BE2C (cell line): ENCODE measurements at regions not wholly inside any gene's neighbourhood (a gene's known extent, or its start where the extent isn't known, plus 50 kb on each side); places are given as distances from the start of the nearest gene placed in this dataset.

ENCODE experiments used
- DNase-seq: peaks from one replicate; pipeline ENCODE4 v3.0.0-alpha.2; 2020
- H3K27me3 ChIP-seq: fragments of 250-450 bp; sonication (Bioruptor Pico); 2 replicates; pipeline ENCODE4 v1.5.1; 2020; ENCODE audit warnings: mild to moderate bottlenecking
- H3K36me3 ChIP-seq: fragments of 250-450 bp; sonication (Bioruptor Pico); 2 replicates; pipeline ENCODE4 v1.5.1; 2020; ENCODE audit warnings: mild to moderate bottlenecking
- H3K4me1 ChIP-seq: fragments of 250-450 bp; sonication (Bioruptor Pico); 2 replicates; pipeline ENCODE4 v1.5.1; 2020
- H3K4me3 ChIP-seq: 2 replicates; pipeline ENCODE4 v1.5.1; 2011; ENCODE audit warnings: low read depth, low read length
- H3K9me3 ChIP-seq: fragments of 250-450 bp; sonication (Bioruptor Pico); 2 replicates; pipeline ENCODE4 v1.5.1; 2020
- CTCF ChIP-seq: IDR thresholded peaks from 2 replicates; pipeline ENCODE4 v1.5.1; 2012; ENCODE audit warnings: mild to moderate bottlenecking, low read depth, low read length

DNA sequence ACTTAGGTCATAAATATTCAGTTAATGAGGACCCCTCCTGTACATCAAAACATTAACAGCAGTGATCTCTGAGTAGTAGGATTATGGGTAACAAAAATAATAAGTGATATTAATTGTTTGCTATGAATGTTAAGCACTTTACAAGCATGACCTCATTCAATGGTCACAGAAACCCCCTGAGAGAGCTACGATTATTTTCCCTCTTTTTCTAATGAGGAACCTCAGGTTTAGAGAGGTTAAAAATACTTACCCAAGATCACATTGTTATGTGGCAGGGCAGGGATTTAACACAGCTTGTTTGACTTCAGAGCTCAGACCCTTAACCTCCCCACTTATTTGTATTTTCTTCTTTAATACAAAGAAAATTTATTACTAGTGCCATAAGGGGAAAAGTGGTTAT is 228.2 kb downstream of the TBL1XR1 start:
- Histone ChIP-seq H3K4me1 (peaks cover 4% of the 10 kb centered on the region; the same call in 1 of the 2 replicates), H3K9me3 (no peaks in the 10 kb centered on the region), H3K4me3 (no peak overlapping the region), H3K27me3 (no peaks in the 10 kb centered on the region), H3K36me3 (no peaks in the 10 kb centered on the region)
- TF ChIP-seq CTCF: no peak
- no peak for DNase-seq

DNA sequence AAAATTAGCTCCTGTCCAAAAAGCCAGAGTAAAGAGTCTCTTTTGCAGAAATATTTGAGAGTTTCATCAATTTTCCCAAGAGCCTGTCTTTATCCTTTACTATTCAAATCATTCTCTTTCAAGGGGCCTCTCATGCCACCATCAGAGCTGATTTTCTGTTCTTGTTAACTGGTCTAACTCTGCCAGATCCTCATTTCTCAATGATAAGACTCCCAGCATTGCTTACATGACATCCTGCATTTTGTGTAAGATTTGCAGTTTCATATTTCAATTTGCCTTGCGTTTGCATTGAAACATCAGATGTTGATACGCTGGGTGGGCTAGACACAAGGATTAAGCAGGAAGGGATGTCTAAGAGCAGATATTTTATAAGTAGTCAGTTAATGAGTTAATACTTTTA is 228.7 kb downstream of the TBL1XR1 start:
- Histone ChIP-seq H3K9me3 (no peaks in the 10 kb centered on the region), H3K36me3 (no peaks in the 10 kb centered on the region), H3K4me3 (no peak overlapping the region), H3K27me3 (no peaks in the 10 kb centered on the region), H3K4me1 (peaks cover 4% of the 10 kb centered on the region; the same call in 1 of the 2 replicates)
- TF ChIP-seq CTCF: no peak
- no peak for DNase-seq

- Histone ChIP-seq H3K36me3 (no peaks in the 10 kb centered on the region), H3K4me1 (peaks cover 4% of the 10 kb centered on the region; the same call in 1 of the 2 replicates), H3K9me3 (no peaks in the 10 kb centered on the region), H3K27me3 (no peaks in the 10 kb centered on the region), H3K4me3 (no peak overlapping the region)
- no peak for TF ChIP-seq CTCF
- DNase-seq: no peak
Measured at GRCh38 chr3:176967522-176967921, 229.8 kb downstream of the TBL1XR1 start.

- no peaks in the 10 kb centered on the region for H3K9me3 ChIP-seq
- no peaks in the 10 kb centered on the region for H3K36me3 ChIP-seq
- no peaks in the 10 kb centered on the region for H3K27me3 ChIP-seq
- peaks cover 4% of the 10 kb centered on the region; the same call in 1 of the 2 replicates for H3K4me1 ChIP-seq
- DNase-seq: no peak
- no peak for TF ChIP-seq CTCF
- no peak overlapping the region for H3K4me3 ChIP-seq
Measured at GRCh38 chr3:176964661-176965060, 232.6 kb downstream of the TBL1XR1 start.

GRCh38 chr3:176961916-176962315 is 235.4 kb downstream of the TBL1XR1 start:
- H3K9me3 ChIP-seq: no peaks in the 10 kb centered on the region
- H3K27me3 ChIP-seq: no peaks in the 10 kb centered on the region
- DNase-seq: no peak
- no peaks in the 10 kb centered on the region for H3K4me1 ChIP-seq
- no peak overlapping the region for H3K4me3 ChIP-seq
- no peaks in the 10 kb centered on the region for H3K36me3 ChIP-seq
- no peak for TF ChIP-seq CTCF

GRCh38 chr3:176959867-176960266 is 237.4 kb downstream of the TBL1XR1 start:
- no peak for DNase-seq
- H3K27me3 ChIP-seq: no peaks in the 10 kb centered on the region
- H3K4me3 ChIP-seq: no peak overlapping the region
- H3K36me3 ChIP-seq: no peaks in the 10 kb centered on the region
- H3K4me1 ChIP-seq: no peaks in the 10 kb centered on the region
- no peak for TF ChIP-seq CTCF
- no peaks in the 10 kb centered on the region for H3K9me3 ChIP-seq
